ENCODE measurements at regions not wholly inside any gene's neighbourhood (a gene's known extent, or its start where the extent isn't known, plus 50 kb on each side); places are given as distances from the start of the nearest gene placed in this dataset.

GRCh38 chr2:156947261-156947660, 310.2 kb upstream of the GALNT5 start:
- TF ChIP-seq ESRRG (CRISPR knock-in tag; IDR thresholded peaks at IDR 0.05) (no peak), CSRNP3 (CRISPR knock-in tag; IDR thresholded peaks at IDR 0.05) (no peak), CREB5 (CRISPR knock-in tag; IDR thresholded peaks at IDR 0.05; ENCODE audit: low read depth) (no peak), RARB (CRISPR knock-in tag; IDR thresholded peaks at IDR 0.05) (no peak), ZNF565 (CRISPR knock-in tag; conservative IDR thresholded peaks at IDR 0.05; ENCODE audit: low read depth) (no peak), ZC3H10 (CRISPR knock-in tag; IDR thresholded peaks at IDR 0.05) (no peak), PATZ1 (CRISPR knock-in tag; IDR thresholded peaks at IDR 0.05; ENCODE audit: borderline replicate concordance) (no peak), OSR1 (CRISPR knock-in tag; IDR thresholded peaks at IDR 0.05) (no peak), ZFP30 (CRISPR knock-in tag; IDR thresholded peaks at IDR 0.05) (no peak), ARNTL (CRISPR knock-in tag; IDR thresholded peaks at IDR 0.05; ENCODE audit: borderline replicate concordance, low read depth) (no peak), SNAI2 (CRISPR knock-in tag; IDR thresholded peaks at IDR 0.05) (no peak), CSDC2 (CRISPR knock-in tag; IDR thresholded peaks at IDR 0.05) (no peak), TOX (CRISPR knock-in tag; IDR thresholded peaks at IDR 0.05; ENCODE audit: borderline replicate concordance) (no peak)
